PC-3 (cell line): ENCODE measurements at regions not wholly inside any gene's neighbourhood (a gene's known extent, or its start where the extent isn't known, plus 50 kb on each side); places are given as distances from the start of the nearest gene placed in this dataset.

Experiments
- ATAC-seq: fragments of 200-7000 bp; cut with Tn5 transposase; 2 replicates; pipeline ENCODE4 v1.9.1; 2020; ENCODE audit warnings: mild to moderate bottlenecking, moderate library complexity
- BruUV-seq: library from RNA; stranded (reverse); fragments of 400-500 nt; replicated peaks from 2 replicates; lab custom pipeline; 2021; lab: Mats Ljungman, UMichigan
- CTCF ChIA-PET: fragments of 300-600 bp; sonication (Branson Sonifier 250); formaldehyde crosslinking; loops from one replicate; lab custom pipeline; 2022; ENCODE audit warnings: antibody characterized with exemption; lab: Charles Lee
- POLR2A ChIA-PET: fragments of 300-600 bp; sonication (Branson Sonifier 250); formaldehyde crosslinking; loops from one replicate; lab custom pipeline; 2022; ENCODE audit warnings: antibody characterized with exemption; ENCODE audit not compliant: unreplicated experiment; lab: Charles Lee
- DNase-seq: peaks from one replicate; pipeline ENCODE4 v3.0.0-alpha.2; 2015
- H2AFZ ChIP-seq: fragments of 300-600 bp; sonication (generic); 2 replicates; pipeline ENCODE4 v1.6.0; 2016; ENCODE audit warnings: antibody characterized with exemption, low read length
- H3F3A ChIP-seq: fragments of 300-600 bp; sonication (generic); one replicate; pipeline ENCODE4 v1.6.0; 2017; ENCODE audit warnings: antibody characterized with exemption, low read length, control low read depth, mild to moderate bottlenecking; ENCODE audit not compliant: unreplicated experiment
- H3K27ac ChIP-seq: fragments of 300-600 bp; sonication (generic); 2 replicates; pipeline ENCODE4 v1.5.1; 2016; ENCODE audit warnings: mild to moderate bottlenecking, low read length
- H3K27me3 ChIP-seq: fragments of 300-600 bp; sonication (generic); 2 replicates; pipeline ENCODE4 v1.6.1; 2016; ENCODE audit warnings: low read length, mixed read lengths
- H3K36me3 ChIP-seq: fragments of 300-600 bp; sonication (generic); 2 replicates; pipeline ENCODE4 v1.6.1; 2016; ENCODE audit warnings: low read depth, mixed run types, low read length, mixed read lengths
- H3K4me1 ChIP-seq: fragments of 300-600 bp; sonication (generic); 2 replicates; pipeline ENCODE4 v1.5.1; 2016; ENCODE audit warnings: low read length; ENCODE audit not compliant: insufficient read depth
- H3K4me2 ChIP-seq: fragments of 300-600 bp; sonication (generic); 2 replicates; pipeline ENCODE4 v1.6.0; 2016; ENCODE audit warnings: low read length
- H3K4me3 ChIP-seq: fragments of 300-600 bp; sonication (generic); 2 replicates; pipeline ENCODE4 v1.5.1; 2016; ENCODE audit warnings: mild to moderate bottlenecking, low read length, mixed read lengths
- H3K79me2 ChIP-seq: fragments of 300-600 bp; sonication (generic); 2 replicates; pipeline ENCODE4 v1.6.1; 2017; ENCODE audit warnings: low read length, mixed read lengths
- H3K9ac ChIP-seq: fragments of 300-600 bp; sonication (generic); 2 replicates; pipeline ENCODE4 v1.6.0; 2016; ENCODE audit warnings: mild to moderate bottlenecking, low read length
- H3K9me2 ChIP-seq: fragments of 300-600 bp; sonication (generic); replicated peaks from 2 replicates; pipeline ENCODE4 v1.6.1; 2016; ENCODE audit warnings: mixed run types, low read length, mixed read lengths
- H3K9me3 ChIP-seq: fragments of 300-600 bp; sonication (generic); 2 replicates; pipeline ENCODE4 v1.6.1; 2016; ENCODE audit warnings: low read length, mixed read lengths
- H4K20me1 ChIP-seq: fragments of 300-600 bp; sonication (generic); 2 replicates; pipeline ENCODE4 v1.6.1; 2016; ENCODE audit warnings: low read length, mixed read lengths
- CTCF ChIP-seq: fragments of 300-600 bp; sonication (generic); conservative IDR thresholded peaks from 2 replicates; pipeline ENCODE4 v1.5.1; 2017; ENCODE audit warnings: antibody characterized with exemption, low read depth, mild to moderate bottlenecking, low read length
- EZH2 ChIP-seq: fragments of 300-600 bp; sonication (generic); IDR thresholded peaks from one replicate; pipeline ENCODE4 v1.6.1; 2017; ENCODE audit warnings: antibody characterized with exemption, mild to moderate bottlenecking, low read length; ENCODE audit not compliant: unreplicated experiment
- EZH2phosphoT487 ChIP-seq: fragments of 300-600 bp; sonication (generic); IDR thresholded peaks from 2 replicates; pipeline ENCODE4 v1.6.1; 2018; ENCODE audit warnings: mild to moderate bottlenecking, antibody characterized with exemption, low read length, borderline replicate concordance
- intact Hi-C: fragments of 100-400 bp; cut with micrococcal nuclease; formaldehyde crosslinking; loops from 2 replicates; pipeline ENCODE4 v1.9.0; 2023

GRCh38 chr13:99129050-99129449 lies 71.6 kb upstream of the UBAC2 start:
- ChIA-PET POLR2A (no interaction called here), CTCF (no interaction called here)
- no peaks in the 10 kb centered on the region for H3K36me3 ChIP-seq
- peaks cover 12% of the 10 kb centered on the region for H3K4me1 ChIP-seq
- no TSS peak for BruUV-seq
- no peaks in the 10 kb centered on the region for H3F3A ChIP-seq
- no peak overlapping the region for H3K27ac ChIP-seq
- ATAC-seq (no peak), DNase-seq (no peak)
- H3K27me3 ChIP-seq: no peaks in the 10 kb centered on the region
- no peaks in the 10 kb centered on the region for H3K9me2 ChIP-seq
- H3K4me3 ChIP-seq: no peak overlapping the region
- no peak overlapping the region for H2AFZ ChIP-seq
- no peaks in the 10 kb centered on the region for H3K9me3 ChIP-seq
- intact Hi-C loops: no loop called here
- no peaks in the 10 kb centered on the region for H4K20me1 ChIP-seq
- TF ChIP-seq EZH2phosphoT487: no peak
- TF ChIP-seq EZH2: no peak
- no peak for TF ChIP-seq CTCF
- no peak overlapping the region for H3K9ac ChIP-seq
- H3K79me2 ChIP-seq: no peaks in the 10 kb centered on the region
- H3K4me2 ChIP-seq: no peak overlapping the region

GRCh38 chr13:99129951-99130350 lies 70.7 kb upstream of the UBAC2 start:
- no peak for DNase-seq
- POLR2A ChIA-PET: no interaction called here

DNA sequence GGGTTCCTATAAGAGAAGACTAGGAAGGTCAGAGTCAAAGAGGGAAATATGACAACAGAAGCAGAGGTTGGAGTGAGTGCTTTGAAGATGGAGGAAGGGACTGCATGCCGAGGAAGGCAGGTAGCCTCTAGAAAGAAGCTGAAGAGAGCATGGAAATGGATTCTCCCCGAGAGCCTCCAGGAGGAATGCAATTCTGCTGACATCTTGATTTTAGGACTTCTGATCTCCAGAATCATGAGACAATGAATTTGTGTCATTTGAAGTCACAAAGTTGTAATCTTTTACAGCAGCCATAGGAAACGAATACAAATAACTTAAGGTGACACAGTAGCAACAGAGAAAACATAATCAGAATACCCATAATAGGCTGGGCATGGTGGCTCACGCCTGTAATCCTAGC lies 69.2 kb upstream of the UBAC2 start:
- Histone ChIP-seq H3K36me3 (no peaks in the 10 kb centered on the region), H3K27ac (no peak overlapping the region), H4K20me1 (no peaks in the 10 kb centered on the region), H3K9me3 (no peaks in the 10 kb centered on the region), H3F3A (no peaks in the 10 kb centered on the region), H3K4me2 (no peak overlapping the region), H3K9ac (no peak overlapping the region), H3K79me2 (no peaks in the 10 kb centered on the region), H3K9me2 (no peaks in the 10 kb centered on the region), H3K4me1 (no peaks in the 10 kb centered on the region), H3K27me3 (no peaks in the 10 kb centered on the region), H3K4me3 (no peak overlapping the region), H2AFZ (no peak overlapping the region)
- no TSS peak for BruUV-seq
- ATAC-seq: no peak
- intact Hi-C loops: no loop called here
- ChIA-PET POLR2A (no interaction called here), CTCF (no interaction called here)
- TF ChIP-seq CTCF: no peak
- TF ChIP-seq EZH2: no peak
- TF ChIP-seq EZH2phosphoT487: no peak
- no peak for DNase-seq

More at GRCh38 chr13:99129951-99130350, 70.7 kb upstream of the UBAC2 start:
- intact Hi-C loops: no loop called here
- peaks cover 6% of the 10 kb centered on the region for H3K4me1 ChIP-seq
- H3K79me2 ChIP-seq: no peaks in the 10 kb centered on the region
- H3K36me3 ChIP-seq: no peaks in the 10 kb centered on the region
- no peak for TF ChIP-seq EZH2phosphoT487
- no peak for TF ChIP-seq EZH2
- no peak for TF ChIP-seq CTCF
- H4K20me1 ChIP-seq: no peaks in the 10 kb centered on the region
- ATAC-seq: no peak
- no peak overlapping the region for H2AFZ ChIP-seq
- no peaks in the 10 kb centered on the region for H3K9me3 ChIP-seq
- no peak overlapping the region for H3K27ac ChIP-seq
- no peaks in the 10 kb centered on the region for H3K27me3 ChIP-seq
- CTCF ChIA-PET: no interaction called here
- no peak overlapping the region for H3K4me3 ChIP-seq
- no peaks in the 10 kb centered on the region for H3F3A ChIP-seq
- no TSS peak for BruUV-seq
- H3K9me2 ChIP-seq: no peaks in the 10 kb centered on the region
- no peak overlapping the region for H3K4me2 ChIP-seq
- H3K9ac ChIP-seq: no peak overlapping the region
